ENCODE measurements at regions not wholly inside any gene's neighbourhood (a gene's known extent, or its start where the extent isn't known, plus 50 kb on each side); places are given as distances from the start of the nearest gene placed in this dataset.

DNA sequence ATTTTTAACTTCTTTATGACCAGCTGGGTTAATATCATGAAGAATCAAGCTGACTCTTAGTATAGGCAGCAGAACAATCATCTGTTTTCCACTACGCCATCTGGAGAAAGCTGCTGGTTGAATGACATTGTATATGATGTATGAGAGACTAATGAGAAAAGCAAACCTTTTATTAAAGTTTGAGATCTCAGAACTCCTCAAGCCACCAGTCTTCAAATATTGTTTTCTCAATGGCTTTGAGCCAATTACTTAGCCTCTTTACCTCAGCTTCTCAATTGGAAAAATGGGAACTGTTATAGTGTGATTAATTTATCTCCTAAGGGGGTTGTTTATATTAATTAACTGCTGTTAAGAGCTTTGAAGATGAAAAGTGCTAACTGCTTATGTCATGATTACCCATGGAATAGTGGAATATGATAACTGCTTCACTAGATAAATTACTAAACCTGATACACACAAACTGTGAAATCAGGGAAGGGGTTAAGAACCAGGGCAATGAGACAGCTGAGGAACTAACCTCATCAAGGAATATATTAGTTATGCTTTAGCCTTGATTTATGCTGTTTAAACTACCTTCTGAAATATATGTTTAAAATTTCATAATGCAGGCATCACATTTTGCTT lies 330.1 kb downstream of the SOX2 start:
- TF ChIP-seq, protein P1, sequence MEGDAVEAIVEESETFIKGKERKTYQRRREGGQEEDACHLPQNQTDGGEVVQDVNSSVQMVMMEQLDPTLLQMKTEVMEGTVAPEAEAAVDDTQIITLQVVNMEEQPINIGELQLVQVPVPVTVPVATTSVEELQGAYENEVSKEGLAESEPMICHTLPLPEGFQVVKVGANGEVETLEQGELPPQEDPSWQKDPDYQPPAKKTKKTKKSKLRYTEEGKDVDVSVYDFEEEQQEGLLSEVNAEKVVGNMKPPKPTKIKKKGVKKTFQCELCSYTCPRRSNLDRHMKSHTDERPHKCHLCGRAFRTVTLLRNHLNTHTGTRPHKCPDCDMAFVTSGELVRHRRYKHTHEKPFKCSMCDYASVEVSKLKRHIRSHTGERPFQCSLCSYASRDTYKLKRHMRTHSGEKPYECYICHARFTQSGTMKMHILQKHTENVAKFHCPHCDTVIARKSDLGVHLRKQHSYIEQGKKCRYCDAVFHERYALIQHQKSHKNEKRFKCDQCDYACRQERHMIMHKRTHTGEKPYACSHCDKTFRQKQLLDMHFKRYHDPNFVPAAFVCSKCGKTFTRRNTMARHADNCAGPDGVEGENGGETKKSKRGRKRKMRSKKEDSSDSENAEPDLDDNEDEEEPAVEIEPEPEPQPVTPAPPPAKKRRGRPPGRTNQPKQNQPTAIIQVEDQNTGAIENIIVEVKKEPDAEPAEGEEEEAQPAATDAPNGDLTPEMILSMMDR (IDR thresholded peaks at IDR 0.05; ENCODE audit: extremely low read depth in 1 of 2, insufficient read depth in 1 of 2, low read depth in 1 of 2, low read length in 2 of 2): no peak
- TF ChIP-seq GATA2 (IDR thresholded peaks at IDR 0.05; ENCODE audit: insufficient read depth, insufficient read length, low read depth, low read length): no peak
- TF ChIP-seq POLR2A (IDR thresholded peaks at IDR 0.05; ENCODE audit: low read depth, low read length): no peak
- no peak for TF ChIP-seq POLR2AphosphoS5 (IDR thresholded peaks at IDR 0.05; ENCODE audit: insufficient read depth, low read depth, low read length)
- no peak for TF ChIP-seq FOS (IDR thresholded peaks at IDR 0.05; ENCODE audit: borderline replicate concordance, insufficient read depth, low read length)
- TF ChIP-seq, protein P2, sequence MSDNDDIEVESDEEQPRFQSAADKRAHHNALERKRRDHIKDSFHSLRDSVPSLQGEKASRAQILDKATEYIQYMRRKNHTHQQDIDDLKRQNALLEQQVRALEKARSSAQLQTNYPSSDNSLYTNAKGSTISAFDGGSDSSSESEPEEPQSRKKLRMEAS (IDR thresholded peaks at IDR 0.05; ENCODE audit: insufficient read depth, insufficient read length): no peak
- no peak for TF ChIP-seq EZH2 (IDR thresholded peaks at IDR 0.05; ENCODE audit: borderline replicate concordance, low read depth, low read length, severe bottlenecking)
- TF ChIP-seq MYC (IDR thresholded peaks at IDR 0.05; ENCODE audit: low read depth, low read length): no peak
